Superior temporal gyrus (tissue), 1 donor: ENCODE measurements at regions not wholly inside any gene's neighbourhood (a gene's known extent, or its start where the extent isn't known, plus 50 kb on each side); places are given as distances from the start of the nearest gene placed in this dataset.

Source experiments
- DNase-seq: peaks from one replicate; pipeline ENCODE4 v3.0.0-alpha.2; 2016; ENCODE audit errors: extremely low spot score

- DNase-seq: no peak
These were observed 242.4 kb upstream of the SALL3 start for GRCh38 chr18:78737006-78737915.

GRCh38 chr18:78738076-78738690 is 241.4 kb upstream of the SALL3 start:
- no peak for DNase-seq

- no peak for DNase-seq
These were observed 240.5 kb upstream of the SALL3 start for GRCh38 chr18:78739115-78739514.

GRCh38 chr18:78739882-78740677 is 239.5 kb upstream of the SALL3 start:
- DNase-seq: no peak

- DNase-seq: no peak
These were observed 238.7 kb upstream of the SALL3 start for GRCh38 chr18:78740876-78741275.

- DNase-seq: no peak
These were observed 238.0 kb upstream of the SALL3 start for GRCh38 chr18:78741381-78742217.

GRCh38 chr18:78742218-78742745 is 237.3 kb upstream of the SALL3 start:
- DNase-seq: no peak

- DNase-seq: no peak
These were observed 236.5 kb upstream of the SALL3 start for GRCh38 chr18:78743078-78743477.

- no peak for DNase-seq
These were observed 228.0 kb upstream of the SALL3 start for GRCh38 chr18:78751664-78752063.

GRCh38 chr18:78753240-78753639 is 226.4 kb upstream of the SALL3 start:
- no peak for DNase-seq

- DNase-seq: no peak
These were observed 225.1 kb upstream of the SALL3 start for GRCh38 chr18:78754311-78755043.

- DNase-seq: no peak
These were observed 222.6 kb upstream of the SALL3 start for GRCh38 chr18:78757014-78757413.

GRCh38 chr18:78758496-78758895 is 221.1 kb upstream of the SALL3 start:
- DNase-seq: no peak

- DNase-seq: no peak
These were observed 216.9 kb upstream of the SALL3 start for GRCh38 chr18:78762753-78763152.

- no peak for DNase-seq
These were observed 215.1 kb upstream of the SALL3 start for GRCh38 chr18:78764544-78764943.

- no peak for DNase-seq
These were observed 214.5 kb upstream of the SALL3 start for GRCh38 chr18:78765142-78765541.

- no peak for DNase-seq
These were observed 213.9 kb upstream of the SALL3 start for GRCh38 chr18:78765637-78766281.

- no peak for DNase-seq
These were observed 212.7 kb upstream of the SALL3 start for GRCh38 chr18:78766651-78767533.

- no peak for DNase-seq
These were observed 212.0 kb upstream of the SALL3 start for GRCh38 chr18:78767648-78768071.
